ENCODE measurements at regions not wholly inside any gene's neighbourhood (a gene's known extent, or its start where the extent isn't known, plus 50 kb on each side); places are given as distances from the start of the nearest gene placed in this dataset.

GRCh38 chr9:135247227-135247930 is 159.9 kb downstream of the OLFM1 start:
- dilution Hi-C loops (cut with HindIII; ENCODE audit: low sequenced_read_pairs, unreplicated experiment): no loop called here
- no TSS peak for BruUV-seq (replicated peaks)
- no peak overlapping the region for H3K18ac ChIP-seq (ENCODE audit: low read depth, low read length)
- no peak overlapping the region for H4K5ac ChIP-seq (ENCODE audit: low read depth, low read length)
- in situ Hi-C loops (cut with MboI; ENCODE audit: low sequenced_read_pairs): no loop called here
- no peaks in the 10 kb centered on the region for H4K20me1 ChIP-seq (ENCODE audit: insufficient read depth, low read length)
- no peak overlapping the region for H3K9ac ChIP-seq (ENCODE audit: low read depth, low read length)
- no peak overlapping the region for H2BK120ac ChIP-seq (ENCODE audit: low read depth, low read length)
- no peak overlapping the region for H4K8ac ChIP-seq (ENCODE audit: low read depth in 2 of 2, low read length in 2 of 2)
- intact Hi-C loops (cut with micrococcal nuclease): no loop called here
- no peak overlapping the region for H3K14ac ChIP-seq (replicated peaks; ENCODE audit: low read depth, low read length)
- H2BK5ac ChIP-seq (ENCODE audit: low read depth, low read length, poor library complexity, severe bottlenecking): no peak overlapping the region
- no peak overlapping the region for H4K91ac ChIP-seq (ENCODE audit: insufficient read depth, low read depth, low read length)
- no peak overlapping the region for H3K4me3 ChIP-seq (ENCODE audit: insufficient read depth, low read depth, low read length)
- no peak overlapping the region for H3K56ac ChIP-seq (ENCODE audit: extremely low read depth, insufficient read depth, low read length)
- CTCF ChIA-PET: no interaction called here
- no peaks in the 10 kb centered on the region for H3K9me1 ChIP-seq (ENCODE audit: insufficient read depth, low read length)
- no peak overlapping the region for H3K4me2 ChIP-seq (ENCODE audit: low read depth, low read length)
- no peak overlapping the region for H2BK20ac ChIP-seq (ENCODE audit: low read depth, low read length)
- H2BK15ac ChIP-seq (ENCODE audit: low read depth, low read length): no peak overlapping the region
- no peak overlapping the region for H3K4ac ChIP-seq (ENCODE audit: low read depth, low read length)
- H2AK9ac ChIP-seq (replicated peaks; ENCODE audit: low read depth, low read length, poor library complexity): no peak overlapping the region
- ATAC-seq (ENCODE audit: low read depth): no peak
- TF ChIP-seq SMC3 (IDR thresholded peaks at IDR 0.05; ENCODE audit: low read depth, low read length) (no peak), USF2 (IDR thresholded peaks at IDR 0.05; ENCODE audit: low read depth, low read length) (no peak), RAD21 (IDR thresholded peaks at IDR 0.05; ENCODE audit: low read length) (no peak), RFX5 (IDR thresholded peaks at IDR 0.05; ENCODE audit: low read depth, low read length) (no peak), CHD1 (IDR thresholded peaks at IDR 0.05; ENCODE audit: low read depth, low read length) (no peak), BHLHE40 (IDR thresholded peaks at IDR 0.05; ENCODE audit: low read depth, low read length) (no peak), ELK1 (IDR thresholded peaks at IDR 0.05; ENCODE audit: borderline replicate concordance, low read depth, low read length) (no peak), MAFK (IDR thresholded peaks at IDR 0.05; ENCODE audit: low read depth, low read length) (no peak), CEBPB (IDR thresholded peaks at IDR 0.05; ENCODE audit: low read depth, low read length) (no peak), FOS (IDR thresholded peaks at IDR 0.05; ENCODE audit: low read depth, low read length) (no peak), RCOR1 (IDR thresholded peaks at IDR 0.05; ENCODE audit: insufficient replicate concordance, low read length) (no peak), POLR2A (IDR thresholded peaks at IDR 0.05; ENCODE audit: low read depth, low read length) (no peak), MAZ (IDR thresholded peaks at IDR 0.05; ENCODE audit: borderline replicate concordance, low read depth, low read length) (no peak), NFE2L2 (IDR thresholded peaks at IDR 0.05; ENCODE audit: low read depth, low read length) (no peak), CTCF (conservative IDR thresholded peaks at IDR 0.05; ENCODE audit: low read depth, low read length) (no peak)
- H3K27me3 ChIP-seq (ENCODE audit: control insufficient read depth, insufficient read depth, low read length): no peaks in the 10 kb centered on the region
- H3K23ac ChIP-seq (ENCODE audit: low read depth, low read length): no peak overlapping the region
- H3K4me1 ChIP-seq (ENCODE audit: control insufficient read depth, insufficient read depth, low read length): no peaks in the 10 kb centered on the region
- POLR2A ChIA-PET (ENCODE audit: unreplicated experiment): no interaction called here
- no peak overlapping the region for H2AFZ ChIP-seq (replicated peaks; ENCODE audit: low read length, poor library complexity)
- H3K79me1 ChIP-seq (ENCODE audit: low read depth in 1 of 2, low read length in 2 of 2): no peaks in the 10 kb centered on the region
- 47% methylated on average over 11 of the region's 27 CpGs; no CpG with 5 or more reads in 1 of the 2 experiments for WGBS, 2 experiments (ENCODE audit: extremely low coverage in 2 of 2, insufficient read length in 1 of 2)
- no peak overlapping the region for H3K27ac ChIP-seq (ENCODE audit: insufficient read depth, low read length)
- H2AK5ac ChIP-seq (ENCODE audit: low read depth, low read length): no peak overlapping the region
- no peaks in the 10 kb centered on the region for H3K36me3 ChIP-seq (ENCODE audit: control insufficient read depth, insufficient read depth, low read length)
- no peak for DNase-seq
- peaks cover 30% of the 10 kb centered on the region for H3K9me3 ChIP-seq (ENCODE audit: control insufficient read depth, insufficient read depth, low read length)

Data from IMR-90 (cell line).